DOHH2 (cell line): ENCODE measurements at regions not wholly inside any gene's neighbourhood (a gene's known extent, or its start where the extent isn't known, plus 50 kb on each side); places are given as distances from the start of the nearest gene placed in this dataset.

Experiments used
- EZH2phosphoT487 ChIP-seq: fragments of 200-600 bp; sonication (generic); IDR thresholded peaks from 2 replicates; pipeline ENCODE4 v1.6.1; 2017; ENCODE audit warnings: borderline replicate concordance, mild to moderate bottlenecking, antibody characterized with exemption, low read length, moderate library complexity, mixed read lengths
- TF ChIP-seq, protein P1 (sequence below): fragments of 200-600 bp; sonication (generic); IDR thresholded peaks from one replicate; pipeline ENCODE4 v1.5.1; 2014; ENCODE audit warnings: antibody characterized with exemption, mild to moderate bottlenecking, low read depth, low read length; ENCODE audit not compliant: poor library complexity, severe bottlenecking

DNA sequence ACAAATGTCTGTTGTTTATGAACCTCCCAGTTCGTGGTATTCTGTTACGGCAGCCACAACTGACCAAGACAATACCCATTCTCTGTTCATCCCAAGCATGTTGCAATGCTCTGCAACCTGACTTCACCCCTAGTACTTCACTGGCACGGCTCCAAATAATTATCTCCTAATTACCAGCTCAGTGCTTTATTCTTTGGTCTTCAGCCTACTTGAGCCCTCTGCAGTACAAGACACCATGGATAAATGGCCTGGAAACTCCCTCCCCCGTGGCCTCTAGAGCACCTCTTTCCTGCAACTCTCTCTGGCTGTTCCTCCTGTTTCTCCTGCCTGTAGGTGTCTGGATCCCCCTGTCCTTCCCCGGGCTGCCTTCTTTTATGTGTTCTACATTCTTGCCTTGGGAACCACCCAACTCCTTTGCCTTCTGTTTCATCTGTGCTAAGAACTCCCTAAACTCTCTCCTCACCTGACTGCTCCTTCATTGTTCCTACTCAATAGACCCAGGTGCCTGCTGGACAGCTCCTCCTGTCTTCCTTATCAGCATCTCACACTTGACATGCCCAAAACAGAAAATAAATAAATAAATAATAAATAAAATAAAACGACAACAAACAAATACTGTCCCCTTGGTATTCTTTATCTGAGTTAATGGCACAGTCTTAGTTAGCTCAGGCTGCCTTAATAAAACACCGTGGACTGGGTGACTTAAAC lies 200.4 kb upstream of the IPO5 start:
- TF ChIP-seq, protein P1, sequence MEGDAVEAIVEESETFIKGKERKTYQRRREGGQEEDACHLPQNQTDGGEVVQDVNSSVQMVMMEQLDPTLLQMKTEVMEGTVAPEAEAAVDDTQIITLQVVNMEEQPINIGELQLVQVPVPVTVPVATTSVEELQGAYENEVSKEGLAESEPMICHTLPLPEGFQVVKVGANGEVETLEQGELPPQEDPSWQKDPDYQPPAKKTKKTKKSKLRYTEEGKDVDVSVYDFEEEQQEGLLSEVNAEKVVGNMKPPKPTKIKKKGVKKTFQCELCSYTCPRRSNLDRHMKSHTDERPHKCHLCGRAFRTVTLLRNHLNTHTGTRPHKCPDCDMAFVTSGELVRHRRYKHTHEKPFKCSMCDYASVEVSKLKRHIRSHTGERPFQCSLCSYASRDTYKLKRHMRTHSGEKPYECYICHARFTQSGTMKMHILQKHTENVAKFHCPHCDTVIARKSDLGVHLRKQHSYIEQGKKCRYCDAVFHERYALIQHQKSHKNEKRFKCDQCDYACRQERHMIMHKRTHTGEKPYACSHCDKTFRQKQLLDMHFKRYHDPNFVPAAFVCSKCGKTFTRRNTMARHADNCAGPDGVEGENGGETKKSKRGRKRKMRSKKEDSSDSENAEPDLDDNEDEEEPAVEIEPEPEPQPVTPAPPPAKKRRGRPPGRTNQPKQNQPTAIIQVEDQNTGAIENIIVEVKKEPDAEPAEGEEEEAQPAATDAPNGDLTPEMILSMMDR = no peak
- TF ChIP-seq EZH2phosphoT487 = no peak
